ENCODE measurements at regions not wholly inside any gene's neighbourhood (a gene's known extent, or its start where the extent isn't known, plus 50 kb on each side); places are given as distances from the start of the nearest gene placed in this dataset.

DNA sequence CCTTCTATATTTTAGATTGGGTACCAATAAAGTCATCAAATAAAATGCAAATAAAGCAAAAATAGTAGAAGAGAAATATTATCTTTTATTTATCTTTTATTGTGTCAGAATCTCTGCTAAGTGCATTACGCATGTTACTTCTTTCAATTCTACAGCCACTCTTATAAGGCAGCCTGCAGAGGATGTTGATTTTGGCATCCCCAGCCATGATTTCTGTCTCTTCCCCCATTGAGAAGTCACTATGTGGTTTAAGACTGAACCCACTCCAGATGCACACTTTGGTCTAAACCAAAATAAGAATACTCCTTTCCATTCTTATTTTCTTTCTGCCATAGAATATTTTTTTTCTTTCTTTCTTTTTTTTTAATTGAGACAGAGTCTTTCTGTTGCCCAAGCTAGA lies 56.0 kb upstream of the ACSS3 start:
- TF ChIP-seq, protein P1, sequence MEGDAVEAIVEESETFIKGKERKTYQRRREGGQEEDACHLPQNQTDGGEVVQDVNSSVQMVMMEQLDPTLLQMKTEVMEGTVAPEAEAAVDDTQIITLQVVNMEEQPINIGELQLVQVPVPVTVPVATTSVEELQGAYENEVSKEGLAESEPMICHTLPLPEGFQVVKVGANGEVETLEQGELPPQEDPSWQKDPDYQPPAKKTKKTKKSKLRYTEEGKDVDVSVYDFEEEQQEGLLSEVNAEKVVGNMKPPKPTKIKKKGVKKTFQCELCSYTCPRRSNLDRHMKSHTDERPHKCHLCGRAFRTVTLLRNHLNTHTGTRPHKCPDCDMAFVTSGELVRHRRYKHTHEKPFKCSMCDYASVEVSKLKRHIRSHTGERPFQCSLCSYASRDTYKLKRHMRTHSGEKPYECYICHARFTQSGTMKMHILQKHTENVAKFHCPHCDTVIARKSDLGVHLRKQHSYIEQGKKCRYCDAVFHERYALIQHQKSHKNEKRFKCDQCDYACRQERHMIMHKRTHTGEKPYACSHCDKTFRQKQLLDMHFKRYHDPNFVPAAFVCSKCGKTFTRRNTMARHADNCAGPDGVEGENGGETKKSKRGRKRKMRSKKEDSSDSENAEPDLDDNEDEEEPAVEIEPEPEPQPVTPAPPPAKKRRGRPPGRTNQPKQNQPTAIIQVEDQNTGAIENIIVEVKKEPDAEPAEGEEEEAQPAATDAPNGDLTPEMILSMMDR (IDR thresholded peaks at IDR 0.05; ENCODE audit: low read length): no peak
- TF ChIP-seq EZH2 (optimal IDR thresholded peaks at IDR 0.05; ENCODE audit: low read depth, low read length): no peak

All from MM.1S (cell line).